Transverse colon (tissue), 4 donors: ENCODE measurements at regions not wholly inside any gene's neighbourhood (a gene's known extent, or its start where the extent isn't known, plus 50 kb on each side); places are given as distances from the start of the nearest gene placed in this dataset.

Experiments
- DNase-seq: peaks from one replicate; pipeline ENCODE4 v3.0.0-alpha.2; 2019
- H3K27ac ChIP-seq, 4 donors: fragments of 200-600 bp; sonication (generic); 2 replicates each; pipeline ENCODE4 v1.5.1; 2016 to 2018; ENCODE audit warnings: inconsistent platforms in 4 of 4
- H3K27me3 ChIP-seq: fragments of 200-600 bp; sonication (generic); 2 replicates; pipeline ENCODE4 v1.5.1; 2017; ENCODE audit warnings: inconsistent platforms
- H3K36me3 ChIP-seq, 4 donors: fragments of 200-600 bp; sonication (generic); 2 replicates each; pipeline ENCODE4 v1.5.1; 2017 to 2019; ENCODE audit warnings: inconsistent platforms in 4 of 4
- H3K4me1 ChIP-seq, 4 donors: fragments of 200-600 bp; sonication (generic); 2 replicates each; pipeline ENCODE4 v1.5.1; 2017 to 2020; ENCODE audit warnings: inconsistent platforms in 4 of 4
- H3K4me3 ChIP-seq, 4 donors: fragments of 200-600 bp; sonication (generic); 1 replicate in 1 of 4; 2 replicates in 3 of 4; pipeline versions ENCODE4 v1.5.1 to v1.6.1; 2017 to 2019; ENCODE audit warnings: inconsistent platforms in 4 of 4
- H3K9me3 ChIP-seq, 2 donors: fragments of 200-600 bp; sonication (generic); 2 replicates each; pipeline ENCODE4 v1.5.1; 2017 to 2019; ENCODE audit warnings: inconsistent platforms in 2 of 2
- EP300 ChIP-seq: sonication (generic); formaldehyde crosslinking; IDR thresholded peaks from one replicate; pipeline ENCODE4 v1.6.1; 2017; ENCODE audit warnings: antibody characterized with exemption, low read depth
- POLR2A ChIP-seq: fragments of 450-650 bp; IDR thresholded peaks from one replicate; pipeline ENCODE4 v1.6.1; 2016; ENCODE audit warnings: antibody characterized with exemption, mild to moderate bottlenecking, moderate library complexity
- POLR2AphosphoS5 ChIP-seq, 3 donors: sonication (generic); formaldehyde crosslinking; IDR thresholded peaks; one replicate each; pipeline ENCODE4 v1.6.1; 2016; ENCODE audit warnings: antibody characterized with exemption in 3 of 3
- WGBS, 2 donors: methylation state at CpG; one replicate each; pipeline ENCODE4 v1.1.5; 2018; ENCODE audit warnings: low coverage in 1 of 2; 5-methylcytosine and 5-hydroxymethylcytosine counted together
- in situ Hi-C, 4 donors: fragments of 200-750 bp; cut with MboI; loops; one replicate each; pipeline versions ENCODE4 v1.15.0 to v1.15.1; 2017; ENCODE audit warnings: low sequenced_read_pairs in 3 of 4, low pct_ligation_motif_present in 1 of 4, low pct_unique_long_range_greater_than_20kb in 1 of 4
- intact Hi-C: fragments of 100-400 bp; cut with DNase I; formaldehyde crosslinking; loops from one replicate; pipeline ENCODE4 v1.15.1; 2023; ENCODE audit warnings: low total_unique reads
- TF ChIP-seq, protein P1 (sequence below), 5 experiments: fragments of 200-600 bp in 3 of 5; fragments of 450-650 bp in 2 of 5; sonication (generic) in 3 of 5; IDR thresholded peaks; 1 replicate in 2 of 5; 2 replicates in 3 of 5; pipeline ENCODE4 v1.5.1; 2016 to 2017; ENCODE audit warnings: antibody characterized with exemption in 5 of 5, inconsistent platforms in 3 of 5, mild to moderate bottlenecking in 2 of 5, moderate library complexity in 1 of 5

DNA sequence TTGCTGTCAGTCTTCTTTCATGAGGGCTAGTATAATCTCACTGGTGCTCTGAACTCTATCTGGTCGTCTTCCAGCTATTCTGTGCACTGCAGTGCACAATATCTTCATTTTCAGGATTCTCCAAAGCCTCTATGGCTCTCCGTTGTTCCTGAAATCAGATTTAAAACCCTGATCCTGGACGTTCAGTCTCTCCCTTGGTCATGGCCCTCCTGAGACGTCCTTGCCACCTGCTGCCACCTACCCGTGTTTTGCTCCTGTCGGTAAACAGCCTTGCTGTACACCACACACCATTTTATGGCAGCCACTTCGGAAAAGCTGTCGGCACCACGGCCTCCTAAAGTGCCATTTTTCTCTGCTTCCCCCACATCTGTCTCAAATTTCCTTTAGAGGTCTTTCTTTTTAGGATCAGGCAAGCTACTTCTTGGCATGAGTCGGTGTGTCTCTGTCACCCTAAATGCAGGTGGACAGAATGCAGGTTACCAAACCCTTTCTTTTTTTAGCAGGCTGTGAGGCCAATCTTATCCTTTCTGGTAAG lies 170.0 kb downstream of the HRH4 start:
- no peaks in the 10 kb centered on the region for H3K9me3 ChIP-seq
- intact Hi-C loops (no loop called here), in situ Hi-C loops (no loop called here)
- no peak for TF ChIP-seq POLR2AphosphoS5 (IDR thresholded peaks at IDR 0.05)
- TF ChIP-seq EP300, result no peak
- TF ChIP-seq, protein P1, sequence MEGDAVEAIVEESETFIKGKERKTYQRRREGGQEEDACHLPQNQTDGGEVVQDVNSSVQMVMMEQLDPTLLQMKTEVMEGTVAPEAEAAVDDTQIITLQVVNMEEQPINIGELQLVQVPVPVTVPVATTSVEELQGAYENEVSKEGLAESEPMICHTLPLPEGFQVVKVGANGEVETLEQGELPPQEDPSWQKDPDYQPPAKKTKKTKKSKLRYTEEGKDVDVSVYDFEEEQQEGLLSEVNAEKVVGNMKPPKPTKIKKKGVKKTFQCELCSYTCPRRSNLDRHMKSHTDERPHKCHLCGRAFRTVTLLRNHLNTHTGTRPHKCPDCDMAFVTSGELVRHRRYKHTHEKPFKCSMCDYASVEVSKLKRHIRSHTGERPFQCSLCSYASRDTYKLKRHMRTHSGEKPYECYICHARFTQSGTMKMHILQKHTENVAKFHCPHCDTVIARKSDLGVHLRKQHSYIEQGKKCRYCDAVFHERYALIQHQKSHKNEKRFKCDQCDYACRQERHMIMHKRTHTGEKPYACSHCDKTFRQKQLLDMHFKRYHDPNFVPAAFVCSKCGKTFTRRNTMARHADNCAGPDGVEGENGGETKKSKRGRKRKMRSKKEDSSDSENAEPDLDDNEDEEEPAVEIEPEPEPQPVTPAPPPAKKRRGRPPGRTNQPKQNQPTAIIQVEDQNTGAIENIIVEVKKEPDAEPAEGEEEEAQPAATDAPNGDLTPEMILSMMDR (IDR thresholded peaks at IDR 0.05), result no peak
- no peak for TF ChIP-seq POLR2A
- no peak for DNase-seq
- no peak overlapping the region for H3K4me3 ChIP-seq
- no peaks in the 10 kb centered on the region for H3K4me1 ChIP-seq
- no peaks in the 10 kb centered on the region for H3K36me3 ChIP-seq
- no peak overlapping the region for H3K27ac ChIP-seq
- 58 to 65% methylated on average over 7 to 10 of the region's 10 CpGs for WGBS, 2 donors
- no peaks in the 10 kb centered on the region for H3K27me3 ChIP-seq

DNA sequence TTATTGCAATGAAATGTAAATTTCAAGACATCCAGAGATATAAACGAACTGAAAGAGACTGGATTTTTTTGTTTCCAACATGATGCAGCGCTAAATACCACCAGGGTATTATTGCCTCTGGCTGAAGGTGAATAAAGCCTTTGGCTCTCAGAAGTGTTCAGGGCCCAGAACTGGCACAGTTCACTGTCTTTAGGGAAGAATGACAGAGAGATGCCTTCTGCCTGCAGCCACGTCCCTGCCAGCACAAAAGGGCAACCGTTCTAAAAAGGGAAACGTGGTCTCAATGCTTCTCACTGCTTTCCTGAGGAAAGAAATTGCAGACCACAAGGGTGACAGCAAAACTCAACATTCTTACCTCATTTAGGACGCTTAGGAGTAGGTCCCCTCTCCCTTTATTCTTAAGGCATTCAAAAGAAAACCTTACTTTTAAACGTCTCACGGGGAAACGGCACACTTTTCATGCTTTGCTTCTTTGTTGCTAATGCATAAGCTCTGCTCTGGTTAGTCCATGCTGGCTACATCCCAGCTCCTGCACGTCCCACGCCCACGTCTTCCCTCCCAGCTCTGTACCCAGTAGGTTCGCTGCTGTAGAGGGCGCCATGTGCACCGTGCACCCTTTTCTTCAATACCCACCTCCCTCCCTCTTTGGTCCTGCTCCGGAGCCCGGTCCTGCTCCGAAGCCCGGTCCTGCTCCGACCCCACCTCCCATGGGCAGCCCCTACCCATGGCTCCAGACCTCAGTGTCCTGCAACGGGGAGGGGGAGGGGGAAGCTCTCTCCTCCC lies 171.0 kb downstream of the HRH4 start:
- in situ Hi-C loops, result no loop called here

GRCh38 chr18:24632158-24632988 lies 171.9 kb downstream of the HRH4 start:
- no peak overlapping the region for H3K4me3 ChIP-seq
- no peak overlapping the region for H3K27ac ChIP-seq
- no peaks in the 10 kb centered on the region for H3K4me1 ChIP-seq
- no peaks in the 10 kb centered on the region for H3K27me3 ChIP-seq
- no peak for DNase-seq
- intact Hi-C loops, result no loop called here
- 76 to 91% methylated on average over 4 to 15 of the region's 15 CpGs for WGBS, 2 donors
- TF ChIP-seq, protein P1 (IDR thresholded peaks at IDR 0.05), result no peak
- no peak for TF ChIP-seq POLR2AphosphoS5 (IDR thresholded peaks at IDR 0.05)
- TF ChIP-seq POLR2A, result no peak
- no peak for TF ChIP-seq EP300
- in situ Hi-C loops, result no loop called here
- no peaks in the 10 kb centered on the region for H3K36me3 ChIP-seq
- H3K9me3 ChIP-seq, result no peaks in the 10 kb centered on the region

More for the DNA sequence above, 171.0 kb downstream of the HRH4 start:
- Histone ChIP-seq H3K27me3 (no peaks in the 10 kb centered on the region), H3K4me1 (no peaks in the 10 kb centered on the region), H3K36me3 (no peaks in the 10 kb centered on the region), H3K9me3 (no peaks in the 10 kb centered on the region), H3K4me3 (no peak overlapping the region), H3K27ac (no peak overlapping the region)
- DNase-seq, result no peak
- WGBS, 2 donors, result 37 to 56% methylated on average over 5 to 21 of the region's 21 CpGs
- TF ChIP-seq POLR2A (no peak), POLR2AphosphoS5 (IDR thresholded peaks at IDR 0.05) (no peak), EP300 (no peak)
- TF ChIP-seq, protein P1 (IDR thresholded peaks at IDR 0.05), result no peak
- intact Hi-C loops, result no loop called here

DNA sequence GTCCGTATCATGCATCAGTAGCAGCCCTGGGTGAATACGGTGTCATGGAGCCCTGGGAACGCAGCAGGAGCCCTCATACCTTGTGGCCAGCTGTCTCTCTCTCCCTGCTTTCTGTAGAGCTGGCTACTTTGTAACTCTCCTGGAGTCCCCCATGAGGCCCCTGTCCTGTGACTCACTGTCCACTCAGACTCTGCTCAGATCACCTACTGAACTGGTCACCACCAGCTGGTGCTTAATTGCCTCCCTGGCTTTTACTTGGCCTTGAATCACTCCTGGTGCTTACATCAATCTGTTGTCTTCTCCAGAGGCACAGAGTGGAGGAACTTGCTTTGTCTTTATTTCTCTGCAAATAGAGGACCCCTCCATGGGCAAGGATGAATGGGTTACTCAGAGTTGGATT lies 172.7 kb downstream of the HRH4 start:
- Histone ChIP-seq H3K27ac (no peak overlapping the region), H3K9me3 (no peaks in the 10 kb centered on the region), H3K36me3 (no peaks in the 10 kb centered on the region), H3K27me3 (no peaks in the 10 kb centered on the region), H3K4me1 (no peaks in the 10 kb centered on the region), H3K4me3 (no peak overlapping the region)
- DNase-seq, result no peak
- TF ChIP-seq POLR2A (no peak), POLR2AphosphoS5 (IDR thresholded peaks at IDR 0.05) (no peak), EP300 (no peak)
- TF ChIP-seq, protein P1 (IDR thresholded peaks at IDR 0.05), result no peak
- 95% methylated on average over 3 of the region's 3 CpGs; no CpG with 5 or more reads in 1 of the 2 donors for WGBS, 2 donors
- in situ Hi-C loops (no loop called here), intact Hi-C loops (no loop called here)
